SU-DHL-6 (cell line): ENCODE measurements at regions not wholly inside any gene's neighbourhood (a gene's known extent, or its start where the extent isn't known, plus 50 kb on each side); places are given as distances from the start of the nearest gene placed in this dataset.

Source experiments
- H2AFZ ChIP-seq: fragments of 200-600 bp; sonication (generic); 2 replicates; pipeline ENCODE4 v1.6.1; 2014; ENCODE audit warnings: low read depth, mild to moderate bottlenecking, moderate library complexity, mixed read lengths, antibody characterized with exemption, low read length; ENCODE audit not compliant: severe bottlenecking
- H3F3A ChIP-seq: fragments of 200-600 bp; shearing (Covaris generic); 2 replicates; pipeline ENCODE4 v1.6.0; 2016; ENCODE audit warnings: antibody characterized with exemption, mild to moderate bottlenecking; ENCODE audit not compliant: insufficient read depth
- H3K27ac ChIP-seq: fragments of 200-600 bp; sonication (generic); 2 replicates; pipeline ENCODE4 v1.5.1; 2016; ENCODE audit warnings: low read depth, mild to moderate bottlenecking, low read length, moderate library complexity, mixed read lengths
- H3K27me3 ChIP-seq: fragments of 200-600 bp; sonication (generic), shearing (Covaris generic); 2 replicates; pipeline ENCODE4 v1.6.0; 2014; ENCODE audit warnings: mild to moderate bottlenecking, low read length
- H3K36me3 ChIP-seq: fragments of 200-600 bp; sonication (generic); 2 replicates; pipeline ENCODE4 v1.6.1; 2014; ENCODE audit warnings: mild to moderate bottlenecking, low read length, mixed read lengths
- H3K4me2 ChIP-seq: fragments of 300-600, 200-600 bp; shearing (Covaris generic), sonication (generic); 2 replicates; pipeline ENCODE4 v1.6.0; 2014; ENCODE audit warnings: low read length, low read depth, mild to moderate bottlenecking; ENCODE audit not compliant: poor library complexity, severe bottlenecking
- H3K4me3 ChIP-seq: fragments of 200-600 bp; sonication (generic); 2 replicates; pipeline ENCODE4 v1.5.1; 2014; ENCODE audit warnings: antibody characterized with exemption, low read length, mild to moderate bottlenecking, mixed read lengths; ENCODE audit not compliant: insufficient read depth, poor library complexity, severe bottlenecking
- H3K79me2 ChIP-seq: fragments of 200-600 bp; sonication (generic); 2 replicates; pipeline ENCODE4 v1.6.1; 2014; ENCODE audit warnings: mild to moderate bottlenecking, low read length, moderate library complexity; ENCODE audit not compliant: insufficient read depth
- H3K9ac ChIP-seq: fragments of 200-600 bp; sonication (generic); 2 replicates; pipeline ENCODE4 v1.7.0; 2014; ENCODE audit warnings: mild to moderate bottlenecking, low read length
- H3K9me2 ChIP-seq: fragments of 200-600 bp; sonication (generic); replicated peaks from 2 replicates; pipeline ENCODE4 v1.6.1; 2014; ENCODE audit warnings: low read length; ENCODE audit not compliant: insufficient read depth
- H3K9me3 ChIP-seq: fragments of 200-600 bp; sonication (generic); 2 replicates; pipeline ENCODE4 v1.6.1; 2014; ENCODE audit warnings: low read length, mixed read lengths; ENCODE audit not compliant: insufficient read depth
- H4K20me1 ChIP-seq: fragments of 200-600 bp; sonication (generic); 2 replicates; pipeline ENCODE4 v1.6.1; 2014; ENCODE audit warnings: low read depth, mild to moderate bottlenecking, antibody characterized with exemption, low read length, moderate library complexity, mixed read lengths
- CTCF ChIP-seq: fragments of 200-600 bp; sonication (generic); IDR thresholded peaks from one replicate; pipeline ENCODE4 v1.5.1; 2017; ENCODE audit warnings: antibody characterized with exemption, mild to moderate bottlenecking, low read length, moderate library complexity; ENCODE audit not compliant: insufficient read depth, poor library complexity, severe bottlenecking
- EZH2phosphoT487 ChIP-seq: fragments of 200-600 bp; sonication (generic), shearing (Covaris generic); conservative IDR thresholded peaks from 2 replicates; pipeline ENCODE4 v1.6.1; 2018; ENCODE audit warnings: mild to moderate bottlenecking, antibody characterized with exemption, low read length, moderate library complexity, mixed read lengths

- TF ChIP-seq EZH2phosphoT487 (no peak), CTCF (no peak)
- Histone ChIP-seq H3F3A (no peaks in the 10 kb centered on the region), H3K27me3 (no peaks in the 10 kb centered on the region), H3K79me2 (no peaks in the 10 kb centered on the region), H3K9me3 (no peaks in the 10 kb centered on the region), H2AFZ (no peak overlapping the region), H3K4me3 (no peak overlapping the region), H3K9ac (no peak overlapping the region), H3K9me2 (no peaks in the 10 kb centered on the region), H3K4me2 (no peak overlapping the region), H4K20me1 (no peaks in the 10 kb centered on the region), H3K36me3 (no peaks in the 10 kb centered on the region), H3K27ac (no peak overlapping the region)
Observed at GRCh38 chr18:26771524-26771923, 94.0 kb downstream of the AQP4 start.

GRCh38 chr18:26768385-26768784, 97.1 kb downstream of the AQP4 start:
- TF ChIP-seq CTCF (no peak), EZH2phosphoT487 (no peak)
- Histone ChIP-seq H3K9ac (no peak overlapping the region), H3K9me3 (no peaks in the 10 kb centered on the region), H3K4me3 (no peak overlapping the region), H3K36me3 (no peaks in the 10 kb centered on the region), H3K27me3 (no peaks in the 10 kb centered on the region), H3K4me2 (no peak overlapping the region), H2AFZ (no peak overlapping the region), H3F3A (no peaks in the 10 kb centered on the region), H4K20me1 (no peaks in the 10 kb centered on the region), H3K79me2 (no peaks in the 10 kb centered on the region), H3K9me2 (no peaks in the 10 kb centered on the region), H3K27ac (no peak overlapping the region)

GRCh38 chr18:26765498-26765897, 100.0 kb downstream of the AQP4 start:
- H3K9me3 ChIP-seq, result no peaks in the 10 kb centered on the region
- H3K4me2 ChIP-seq, result no peak overlapping the region
- H2AFZ ChIP-seq, result no peak overlapping the region
- no peak overlapping the region for H3K27ac ChIP-seq
- H3K4me3 ChIP-seq, result no peak overlapping the region
- no peak overlapping the region for H3K9ac ChIP-seq
- no peak for TF ChIP-seq EZH2phosphoT487
- no peak for TF ChIP-seq CTCF
- no peaks in the 10 kb centered on the region for H3F3A ChIP-seq
- no peaks in the 10 kb centered on the region for H3K79me2 ChIP-seq
- H4K20me1 ChIP-seq, result no peaks in the 10 kb centered on the region
- H3K36me3 ChIP-seq, result no peaks in the 10 kb centered on the region
- H3K27me3 ChIP-seq, result no peaks in the 10 kb centered on the region
- H3K9me2 ChIP-seq, result no peaks in the 10 kb centered on the region

GRCh38 chr18:26764586-26764985, 100.9 kb downstream of the AQP4 start:
- H3F3A ChIP-seq, result no peaks in the 10 kb centered on the region
- no peaks in the 10 kb centered on the region for H4K20me1 ChIP-seq
- no peak for TF ChIP-seq EZH2phosphoT487
- no peak for TF ChIP-seq CTCF
- H3K4me2 ChIP-seq, result no peak overlapping the region
- H3K9me2 ChIP-seq, result no peaks in the 10 kb centered on the region
- no peaks in the 10 kb centered on the region for H3K36me3 ChIP-seq
- H3K79me2 ChIP-seq, result no peaks in the 10 kb centered on the region
- H2AFZ ChIP-seq, result no peak overlapping the region
- no peak overlapping the region for H3K4me3 ChIP-seq
- no peaks in the 10 kb centered on the region for H3K9me3 ChIP-seq
- no peaks in the 10 kb centered on the region for H3K27me3 ChIP-seq
- H3K27ac ChIP-seq, result no peak overlapping the region
- no peak overlapping the region for H3K9ac ChIP-seq
